Tibial nerve (tissue), 4 donors: ENCODE measurements at regions not wholly inside any gene's neighbourhood (a gene's known extent, or its start where the extent isn't known, plus 50 kb on each side); places are given as distances from the start of the nearest gene placed in this dataset.

Experiments used
- DNase-seq, 2 donors: peaks; one replicate each; pipeline ENCODE4 v3.0.0-alpha.2; 2019; ENCODE audit warnings: low spot score in 2 of 2
- H3K27ac ChIP-seq, 4 donors: fragments of 200-600 bp; sonication (generic) in 3 of 4; one replicate each; pipeline ENCODE4 v1.5.1; 2017 to 2019; ENCODE audit warnings: mild to moderate bottlenecking in 1 of 4
- H3K27me3 ChIP-seq, 2 donors: fragments of 200-600 bp; sonication (generic) in 1 of 2; one replicate each; pipeline versions ENCODE4 v1.5.1 to v1.6.0; 2017 to 2019
- H3K36me3 ChIP-seq, 3 donors: fragments of 200-600 bp; sonication (generic); one replicate each; pipeline ENCODE4 v1.5.1; 2018 to 2019
- H3K4me1 ChIP-seq, 4 donors: fragments of 200-600 bp; sonication (generic) in 3 of 4; one replicate each; pipeline ENCODE4 v1.5.1; 2017 to 2019
- H3K4me3 ChIP-seq, 4 donors: fragments of 200-600 bp; sonication (generic) in 3 of 4; one replicate each; pipeline ENCODE4 v1.5.1; 2017 to 2019; ENCODE audit warnings: mild to moderate bottlenecking in 1 of 4, moderate library complexity in 1 of 4
- H3K9me3 ChIP-seq, 4 donors: fragments of 200-600 bp; sonication (generic) in 3 of 4; one replicate each; pipeline ENCODE4 v1.5.1; 2017 to 2019
- EP300 ChIP-seq, 2 donors: sonication (generic); formaldehyde crosslinking; IDR thresholded peaks; one replicate each; pipeline ENCODE4 v1.6.1; 2017; ENCODE audit warnings: antibody characterized with exemption in 2 of 2, mild to moderate bottlenecking in 1 of 2
- POLR2A ChIP-seq, 2 donors: fragments of 450-650 bp; IDR thresholded peaks; one replicate each; pipeline ENCODE4 v1.6.1; 2017; ENCODE audit warnings: antibody characterized with exemption in 2 of 2, mild to moderate bottlenecking in 2 of 2, moderate library complexity in 2 of 2
- WGBS, 2 donors: methylation state at CpG; one replicate each; pipeline ENCODE4 v1.1.5; 2018; 5-methylcytosine and 5-hydroxymethylcytosine counted together
- TF ChIP-seq, protein P1 (sequence below), 5 experiments: fragments of 200-600 bp in 3 of 5; fragments of 450-650 bp in 2 of 5; sonication (generic) in 3 of 5; IDR thresholded peaks; one replicate each; pipeline ENCODE4 v1.5.1; 2016 to 2019; ENCODE audit warnings: antibody characterized with exemption in 5 of 5, mild to moderate bottlenecking in 3 of 5, moderate library complexity in 2 of 5

GRCh38 chr18:25825979-25826776 lies 264.2 kb downstream of the SS18 start:
- Histone ChIP-seq H3K4me3 (no peak overlapping the region), H3K27ac (no peak overlapping the region), H3K9me3 (peaks cover 0 to 5% (median 0%) of the 10 kb centered on the region in 4 donors), H3K4me1 (peaks cover 0 to 9% (median 0%) of the 10 kb centered on the region in 4 donors), H3K36me3 (no peaks in the 10 kb centered on the region), H3K27me3 (no peaks in the 10 kb centered on the region)
- no peak for DNase-seq
- WGBS, 2 donors, result 76 to 77% methylated on average over 4 of the region's 4 CpGs
- TF ChIP-seq, protein P1, sequence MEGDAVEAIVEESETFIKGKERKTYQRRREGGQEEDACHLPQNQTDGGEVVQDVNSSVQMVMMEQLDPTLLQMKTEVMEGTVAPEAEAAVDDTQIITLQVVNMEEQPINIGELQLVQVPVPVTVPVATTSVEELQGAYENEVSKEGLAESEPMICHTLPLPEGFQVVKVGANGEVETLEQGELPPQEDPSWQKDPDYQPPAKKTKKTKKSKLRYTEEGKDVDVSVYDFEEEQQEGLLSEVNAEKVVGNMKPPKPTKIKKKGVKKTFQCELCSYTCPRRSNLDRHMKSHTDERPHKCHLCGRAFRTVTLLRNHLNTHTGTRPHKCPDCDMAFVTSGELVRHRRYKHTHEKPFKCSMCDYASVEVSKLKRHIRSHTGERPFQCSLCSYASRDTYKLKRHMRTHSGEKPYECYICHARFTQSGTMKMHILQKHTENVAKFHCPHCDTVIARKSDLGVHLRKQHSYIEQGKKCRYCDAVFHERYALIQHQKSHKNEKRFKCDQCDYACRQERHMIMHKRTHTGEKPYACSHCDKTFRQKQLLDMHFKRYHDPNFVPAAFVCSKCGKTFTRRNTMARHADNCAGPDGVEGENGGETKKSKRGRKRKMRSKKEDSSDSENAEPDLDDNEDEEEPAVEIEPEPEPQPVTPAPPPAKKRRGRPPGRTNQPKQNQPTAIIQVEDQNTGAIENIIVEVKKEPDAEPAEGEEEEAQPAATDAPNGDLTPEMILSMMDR (IDR thresholded peaks at IDR 0.05), result no peak
- TF ChIP-seq POLR2A (IDR thresholded peaks at IDR 0.05) (no peak), EP300 (IDR thresholded peaks at IDR 0.05) (no peak)

GRCh38 chr18:25825056-25825455 lies 265.4 kb downstream of the SS18 start:
- Histone ChIP-seq H3K36me3 (no peaks in the 10 kb centered on the region), H3K4me3 (no peak overlapping the region), H3K27me3 (no peaks in the 10 kb centered on the region), H3K27ac (no peak overlapping the region), H3K4me1 (peaks cover 0 to 9% (median 0%) of the 10 kb centered on the region in 4 donors), H3K9me3 (peaks cover 0 to 5% (median 0%) of the 10 kb centered on the region in 4 donors)
- WGBS, 2 donors, result 51 to 58% methylated on average over 6 of the region's 6 CpGs
- no peak for DNase-seq
- TF ChIP-seq, protein P1 (IDR thresholded peaks at IDR 0.05), result no peak

GRCh38 chr18:25819746-25820363 lies 270.6 kb downstream of the SS18 start:
- DNase-seq, result no peak
- H3K27me3 ChIP-seq, result no peaks in the 10 kb centered on the region
- H3K4me1 ChIP-seq, result no peaks in the 10 kb centered on the region
- no peak overlapping the region for H3K4me3 ChIP-seq
- no peak overlapping the region for H3K27ac ChIP-seq
- H3K9me3 ChIP-seq, result peaks cover 0 to 5% (median 0%) of the 10 kb centered on the region in 4 donors
- H3K36me3 ChIP-seq, result no peaks in the 10 kb centered on the region
- WGBS, 2 donors, result 29 to 59% methylated on average over 1 of the region's 1 CpG
- TF ChIP-seq EP300 (IDR thresholded peaks at IDR 0.05) (no peak), POLR2A (IDR thresholded peaks at IDR 0.05) (no peak)
- TF ChIP-seq, protein P1 (IDR thresholded peaks at IDR 0.05), result no peak

DNA sequence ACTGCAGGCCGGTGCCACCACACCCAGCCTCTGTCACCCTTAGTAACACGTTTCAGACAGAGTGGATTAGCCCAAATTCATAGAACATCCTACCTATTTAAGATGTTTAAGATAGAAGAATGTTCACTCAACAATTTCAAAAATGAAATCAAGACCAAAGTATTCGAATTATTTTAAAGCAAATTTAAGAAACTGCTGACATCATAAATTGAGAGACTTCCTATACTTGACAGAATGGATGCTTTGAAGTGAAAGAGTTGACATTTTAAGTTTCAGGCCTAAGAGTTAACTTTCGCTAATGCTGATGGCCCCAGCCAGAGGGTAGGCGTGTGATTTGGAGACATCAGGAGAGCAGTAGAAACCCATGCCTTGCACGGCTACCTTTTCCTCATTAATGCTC lies 271.9 kb downstream of the SS18 start:
- Histone ChIP-seq H3K36me3 (no peaks in the 10 kb centered on the region), H3K9me3 (no peaks in the 10 kb centered on the region), H3K4me3 (no peak overlapping the region), H3K27ac (no peak overlapping the region), H3K27me3 (no peaks in the 10 kb centered on the region), H3K4me1 (no peaks in the 10 kb centered on the region)
- WGBS, 2 donors, result 89 to 94% methylated on average over 6 of the region's 6 CpGs
- TF ChIP-seq, protein P1 (IDR thresholded peaks at IDR 0.05), result no peak
- TF ChIP-seq EP300 (IDR thresholded peaks at IDR 0.05) (no peak), POLR2A (IDR thresholded peaks at IDR 0.05) (no peak)
- DNase-seq, result no peak

DNA sequence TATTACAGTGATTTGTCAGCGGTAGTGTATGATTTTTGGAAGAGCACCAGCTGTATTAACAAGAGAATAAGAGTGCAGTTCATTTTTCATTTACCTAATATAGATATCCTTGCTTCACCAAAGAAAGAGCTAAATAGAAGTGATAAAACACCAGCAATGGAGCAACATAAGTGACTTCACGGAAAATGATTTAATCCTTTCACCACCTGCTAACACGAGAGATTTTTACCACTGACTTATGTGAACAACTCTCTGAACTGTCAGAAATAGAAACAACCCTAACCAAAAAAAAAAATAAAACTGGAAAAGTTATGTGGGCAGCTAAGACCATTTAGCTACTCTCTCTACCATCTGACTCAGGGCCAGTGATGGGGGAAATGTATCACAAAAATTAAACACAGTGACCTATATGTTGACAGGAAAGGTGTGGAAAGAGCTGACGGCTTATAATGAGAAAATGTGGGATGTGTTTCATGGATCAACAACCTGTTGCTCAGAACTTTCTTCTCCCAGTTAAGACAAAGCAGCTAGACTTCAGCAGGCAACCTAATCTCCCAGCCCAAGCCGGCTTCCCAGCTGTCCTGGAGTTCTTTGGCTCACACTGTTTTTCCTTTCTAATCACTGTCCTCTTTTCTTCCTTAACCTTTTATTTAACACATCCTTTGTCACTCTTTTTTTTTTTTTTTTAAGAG lies 272.7 kb downstream of the SS18 start:
- H3K9me3 ChIP-seq, result no peaks in the 10 kb centered on the region
- no peak overlapping the region for H3K27ac ChIP-seq
- no peaks in the 10 kb centered on the region for H3K27me3 ChIP-seq
- TF ChIP-seq, protein P1 (IDR thresholded peaks at IDR 0.05), result no peak
- no peak for TF ChIP-seq EP300 (IDR thresholded peaks at IDR 0.05)
- H3K36me3 ChIP-seq, result no peaks in the 10 kb centered on the region
- DNase-seq, result no peak
- WGBS, 2 donors, result 69 to 71% methylated on average over 5 of the region's 5 CpGs
- no peak overlapping the region for H3K4me3 ChIP-seq
- no peaks in the 10 kb centered on the region for H3K4me1 ChIP-seq
